ENCODE measurements at regions not wholly inside any gene's neighbourhood (a gene's known extent, or its start where the extent isn't known, plus 50 kb on each side); places are given as distances from the start of the nearest gene placed in this dataset.

DNA sequence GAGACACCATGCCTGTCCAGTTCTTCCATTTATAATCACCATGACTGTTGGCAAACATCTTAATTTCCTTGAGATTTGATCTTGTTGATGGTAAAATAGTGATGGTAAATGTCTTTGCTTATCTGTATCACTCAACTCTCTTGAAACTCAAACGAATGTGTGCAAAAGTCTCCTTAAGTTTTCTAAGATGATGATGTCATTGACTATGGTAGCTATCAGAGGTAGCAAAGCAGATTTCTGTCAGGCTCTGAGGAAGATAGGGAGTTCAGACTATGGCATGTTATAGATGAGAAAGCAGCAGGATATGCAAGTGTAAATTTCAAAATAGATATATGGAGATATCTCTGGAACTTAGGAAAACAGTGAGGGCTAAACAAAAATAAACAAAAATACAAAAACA, 121.0 kb upstream of the GJE1 start:
- TF ChIP-seq, protein P1, sequence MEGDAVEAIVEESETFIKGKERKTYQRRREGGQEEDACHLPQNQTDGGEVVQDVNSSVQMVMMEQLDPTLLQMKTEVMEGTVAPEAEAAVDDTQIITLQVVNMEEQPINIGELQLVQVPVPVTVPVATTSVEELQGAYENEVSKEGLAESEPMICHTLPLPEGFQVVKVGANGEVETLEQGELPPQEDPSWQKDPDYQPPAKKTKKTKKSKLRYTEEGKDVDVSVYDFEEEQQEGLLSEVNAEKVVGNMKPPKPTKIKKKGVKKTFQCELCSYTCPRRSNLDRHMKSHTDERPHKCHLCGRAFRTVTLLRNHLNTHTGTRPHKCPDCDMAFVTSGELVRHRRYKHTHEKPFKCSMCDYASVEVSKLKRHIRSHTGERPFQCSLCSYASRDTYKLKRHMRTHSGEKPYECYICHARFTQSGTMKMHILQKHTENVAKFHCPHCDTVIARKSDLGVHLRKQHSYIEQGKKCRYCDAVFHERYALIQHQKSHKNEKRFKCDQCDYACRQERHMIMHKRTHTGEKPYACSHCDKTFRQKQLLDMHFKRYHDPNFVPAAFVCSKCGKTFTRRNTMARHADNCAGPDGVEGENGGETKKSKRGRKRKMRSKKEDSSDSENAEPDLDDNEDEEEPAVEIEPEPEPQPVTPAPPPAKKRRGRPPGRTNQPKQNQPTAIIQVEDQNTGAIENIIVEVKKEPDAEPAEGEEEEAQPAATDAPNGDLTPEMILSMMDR (IDR thresholded peaks at IDR 0.05), result no peak
- no peak for TF ChIP-seq EZH2phosphoT487 (IDR thresholded peaks at IDR 0.05)
- TF ChIP-seq EZH2 (IDR thresholded peaks at IDR 0.05), result no peak
